ENCODE measurements at regions not wholly inside any gene's neighbourhood (a gene's known extent, or its start where the extent isn't known, plus 50 kb on each side); places are given as distances from the start of the nearest gene placed in this dataset.

DNA sequence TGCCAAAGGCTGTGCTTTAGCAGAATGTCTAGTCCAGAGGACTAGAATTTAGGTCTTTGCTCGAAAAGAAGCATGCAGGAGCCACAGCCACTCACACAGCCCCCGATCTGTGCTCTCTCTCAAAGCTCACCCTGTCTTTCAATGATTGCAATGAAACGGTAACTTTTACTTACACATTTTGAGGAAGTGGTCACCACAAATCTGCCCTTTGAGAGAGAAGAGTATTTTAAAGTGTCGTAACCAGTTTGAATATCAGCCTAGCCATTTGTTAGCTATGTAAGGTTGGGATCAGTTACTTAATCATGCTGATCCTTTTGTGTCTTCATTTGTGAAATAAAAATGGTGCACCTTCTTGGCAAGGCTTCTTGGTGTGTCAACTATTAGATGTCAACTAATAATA, 209.0 kb downstream of the TFAP2A start:
- 30 to 50% methylated on average over 4 of the region's 4 CpGs for WGBS, 2 donors

DNA sequence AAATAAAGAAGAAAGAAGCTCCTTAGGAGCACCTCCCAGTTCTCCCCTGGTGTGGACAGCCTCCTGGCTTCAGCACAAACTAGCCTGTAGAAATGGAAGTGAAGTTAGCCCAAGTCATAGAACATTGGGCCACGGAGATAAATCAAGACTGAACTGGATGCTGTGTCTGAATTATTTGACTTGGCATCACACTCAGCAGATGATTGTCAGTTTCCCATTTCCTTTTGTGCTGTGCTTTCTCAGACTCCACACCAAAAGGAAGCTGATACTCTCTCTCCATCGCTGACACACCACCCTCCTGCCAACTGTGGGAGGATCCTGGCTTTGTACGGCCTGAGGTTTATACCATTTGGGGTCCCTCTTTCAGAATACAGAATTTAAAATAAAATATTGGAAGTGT, 209.8 kb downstream of the TFAP2A start:
- H3K27ac ChIP-seq (ENCODE audit: low read depth in 1 of 2, low read length in 1 of 2) = no peak overlapping the region
- H3K27me3 ChIP-seq (ENCODE audit: control insufficient read depth in 3 of 3, insufficient read depth in 3 of 3, low read length in 2 of 3) = no peaks in the 10 kb centered on the region
- H3K36me3 ChIP-seq (ENCODE audit: control insufficient read depth in 4 of 4, insufficient read depth in 4 of 4, low read length in 4 of 4) = no peaks in the 10 kb centered on the region
- ATAC-seq (ENCODE audit: insufficient read depth, low FRiP score) (no peak), DNase-seq (peak in 1 of 3 donors; percentile 6)
- H3K4me3 ChIP-seq = no peak overlapping the region
- no peak overlapping the region for H3K9ac ChIP-seq (ENCODE audit: insufficient read depth in 1 of 2, low read length in 2 of 2)
- peaks cover 0 to 6% (median 0%) of the 10 kb centered on the region in 5 donors for H3K4me1 ChIP-seq (ENCODE audit: control insufficient read depth in 5 of 5, insufficient read depth in 5 of 5, low read length in 5 of 5)
- WGBS, 2 donors = 45 to 59% methylated on average over 3 of the region's 3 CpGs
- H3K9me3 ChIP-seq (ENCODE audit: control insufficient read depth in 4 of 4, insufficient read depth in 3 of 4, low read length in 3 of 4) = peaks cover 0 to 1% (median 0%) of the 10 kb centered on the region in 4 donors
- TF ChIP-seq, protein P1, sequence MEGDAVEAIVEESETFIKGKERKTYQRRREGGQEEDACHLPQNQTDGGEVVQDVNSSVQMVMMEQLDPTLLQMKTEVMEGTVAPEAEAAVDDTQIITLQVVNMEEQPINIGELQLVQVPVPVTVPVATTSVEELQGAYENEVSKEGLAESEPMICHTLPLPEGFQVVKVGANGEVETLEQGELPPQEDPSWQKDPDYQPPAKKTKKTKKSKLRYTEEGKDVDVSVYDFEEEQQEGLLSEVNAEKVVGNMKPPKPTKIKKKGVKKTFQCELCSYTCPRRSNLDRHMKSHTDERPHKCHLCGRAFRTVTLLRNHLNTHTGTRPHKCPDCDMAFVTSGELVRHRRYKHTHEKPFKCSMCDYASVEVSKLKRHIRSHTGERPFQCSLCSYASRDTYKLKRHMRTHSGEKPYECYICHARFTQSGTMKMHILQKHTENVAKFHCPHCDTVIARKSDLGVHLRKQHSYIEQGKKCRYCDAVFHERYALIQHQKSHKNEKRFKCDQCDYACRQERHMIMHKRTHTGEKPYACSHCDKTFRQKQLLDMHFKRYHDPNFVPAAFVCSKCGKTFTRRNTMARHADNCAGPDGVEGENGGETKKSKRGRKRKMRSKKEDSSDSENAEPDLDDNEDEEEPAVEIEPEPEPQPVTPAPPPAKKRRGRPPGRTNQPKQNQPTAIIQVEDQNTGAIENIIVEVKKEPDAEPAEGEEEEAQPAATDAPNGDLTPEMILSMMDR (IDR thresholded peaks at IDR 0.05; ENCODE audit: control extremely low read depth, extremely low read depth) = no peak

More for the DNA sequence above, 209.0 kb downstream of the TFAP2A start:
- Histone ChIP-seq H3K9ac (ENCODE audit: insufficient read depth in 1 of 2, low read length in 2 of 2) (no peak overlapping the region), H3K4me3 (no peak overlapping the region), H3K4me1 (ENCODE audit: control insufficient read depth in 5 of 5, insufficient read depth in 5 of 5, low read length in 5 of 5) (peaks cover 0 to 6% (median 0%) of the 10 kb centered on the region in 5 donors), H3K27me3 (ENCODE audit: control insufficient read depth in 3 of 3, insufficient read depth in 3 of 3, low read length in 2 of 3) (no peaks in the 10 kb centered on the region), H3K27ac (ENCODE audit: low read depth in 1 of 2, low read length in 1 of 2) (no peak overlapping the region), H3K36me3 (ENCODE audit: control insufficient read depth in 4 of 4, insufficient read depth in 4 of 4, low read length in 4 of 4) (no peaks in the 10 kb centered on the region), H3K9me3 (ENCODE audit: control insufficient read depth in 4 of 4, insufficient read depth in 3 of 4, low read length in 3 of 4) (peaks cover 0 to 1% (median 0%) of the 10 kb centered on the region in 4 donors)
- TF ChIP-seq, protein P1 (IDR thresholded peaks at IDR 0.05; ENCODE audit: control extremely low read depth, extremely low read depth) = no peak
- ATAC-seq (ENCODE audit: insufficient read depth, low FRiP score) (no peak), DNase-seq (no peak)

DNA sequence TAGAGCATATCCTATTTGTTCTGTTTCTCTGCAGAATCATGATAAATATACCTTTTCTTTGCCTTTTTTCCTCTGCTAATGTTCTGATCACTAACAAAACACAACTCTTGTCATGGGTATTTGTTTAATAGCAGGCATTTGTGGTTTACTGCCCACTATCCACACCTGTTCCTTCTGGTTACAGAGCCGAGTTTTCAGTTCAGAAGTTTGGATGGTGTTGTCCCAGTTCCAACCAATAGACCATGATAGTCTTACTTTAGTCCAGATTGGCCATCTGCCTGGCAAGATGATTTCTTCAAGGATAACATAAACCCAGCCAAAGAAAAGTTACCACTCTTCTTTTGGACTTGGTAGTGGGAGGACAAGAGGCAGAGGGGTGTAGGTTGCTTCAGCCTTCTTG, 211.2 kb downstream of the TFAP2A start:
- no peak for ATAC-seq (ENCODE audit: insufficient read depth, low FRiP score)
- Histone ChIP-seq H3K27ac (ENCODE audit: low read depth in 1 of 2, low read length in 1 of 2) (no peak overlapping the region), H3K4me1 (ENCODE audit: control insufficient read depth in 5 of 5, insufficient read depth in 5 of 5, low read length in 5 of 5) (peaks cover 0 to 6% (median 0%) of the 10 kb centered on the region in 5 donors), H3K27me3 (ENCODE audit: control insufficient read depth in 3 of 3, insufficient read depth in 3 of 3, low read length in 2 of 3) (no peaks in the 10 kb centered on the region), H3K9ac (ENCODE audit: insufficient read depth in 1 of 2, low read length in 2 of 2) (no peak overlapping the region), H3K36me3 (ENCODE audit: control insufficient read depth in 4 of 4, insufficient read depth in 4 of 4, low read length in 4 of 4) (no peaks in the 10 kb centered on the region), H3K9me3 (ENCODE audit: control insufficient read depth in 4 of 4, insufficient read depth in 3 of 4, low read length in 3 of 4) (peaks cover 0 to 1% (median 0%) of the 10 kb centered on the region in 4 donors), H3K4me3 (no peak overlapping the region)
- TF ChIP-seq, protein P1 (IDR thresholded peaks at IDR 0.05; ENCODE audit: control extremely low read depth, extremely low read depth) = no peak
- no peak for DNase-seq
- 74 to 87% methylated on average over 1 of the region's 1 CpG for WGBS, 2 donors

DNA sequence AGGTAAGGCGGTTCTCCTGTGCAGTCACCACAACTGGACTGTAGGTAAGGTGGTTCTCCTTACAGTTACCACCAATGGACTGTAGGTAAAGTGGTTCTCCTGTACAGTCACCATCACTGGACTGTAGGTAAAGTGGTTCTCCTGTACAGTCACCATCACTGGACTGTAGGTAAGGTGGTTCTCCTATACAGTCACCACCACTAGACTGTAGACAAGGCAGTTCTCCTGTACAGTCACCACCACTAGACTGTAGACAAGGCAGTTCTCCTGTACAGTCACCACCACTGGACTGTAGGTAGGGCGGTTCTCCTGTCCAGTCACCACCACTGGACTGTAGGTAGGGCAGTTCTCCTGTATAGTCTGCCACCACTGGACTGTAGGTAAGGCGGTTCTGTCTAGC, 212.3 kb downstream of the TFAP2A start:
- peaks cover 0 to 4% (median 0%) of the 10 kb centered on the region in 4 donors for H3K9me3 ChIP-seq (ENCODE audit: control insufficient read depth in 4 of 4, insufficient read depth in 3 of 4, low read length in 3 of 4)
- ATAC-seq (ENCODE audit: insufficient read depth, low FRiP score) = no peak

More for the DNA sequence above, 212.3 kb downstream of the TFAP2A start:
- no peaks in the 10 kb centered on the region for H3K36me3 ChIP-seq (ENCODE audit: control insufficient read depth in 4 of 4, insufficient read depth in 4 of 4, low read length in 4 of 4)
- no peak overlapping the region for H3K9ac ChIP-seq (ENCODE audit: insufficient read depth in 1 of 2, low read length in 2 of 2)
- peaks cover 0 to 6% (median 0%) of the 10 kb centered on the region in 5 donors for H3K4me1 ChIP-seq (ENCODE audit: control insufficient read depth in 5 of 5, insufficient read depth in 5 of 5, low read length in 5 of 5)
- 94 to 99% methylated on average over 3 of the region's 3 CpGs for WGBS, 2 donors
- TF ChIP-seq, protein P1 (IDR thresholded peaks at IDR 0.05; ENCODE audit: control extremely low read depth, extremely low read depth) = no peak
- no peaks in the 10 kb centered on the region for H3K27me3 ChIP-seq (ENCODE audit: control insufficient read depth in 3 of 3, insufficient read depth in 3 of 3, low read length in 2 of 3)
- H3K4me3 ChIP-seq = no peak overlapping the region
- DNase-seq = no peak
- no peak overlapping the region for H3K27ac ChIP-seq (ENCODE audit: low read depth in 1 of 2, low read length in 1 of 2)
